Fibroblast of skin of left biceps (primary cell): ENCODE measurements at regions not wholly inside any gene's neighbourhood (a gene's known extent, or its start where the extent isn't known, plus 50 kb on each side); places are given as distances from the start of the nearest gene placed in this dataset.

Experiments used
- DNase-seq, 2 experiments: peaks; one replicate each; pipeline ENCODE4 v3.0.0-alpha.2; 2013; ENCODE audit warnings: low read depth in 2 of 2

GRCh38 chr10:131731780-131732630 lies 168.8 kb upstream of the PPP2R2D start:
- no peak for DNase-seq

- no peak for DNase-seq
These were observed 168.1 kb upstream of the PPP2R2D start for GRCh38 chr10:131732631-131733127.

GRCh38 chr10:131733596-131733995 lies 167.2 kb upstream of the PPP2R2D start:
- no peak for DNase-seq

- no peak for DNase-seq
These were observed 165.2 kb upstream of the PPP2R2D start for GRCh38 chr10:131735577-131735976.

GRCh38 chr10:131736321-131736980 lies 164.4 kb upstream of the PPP2R2D start:
- no peak for DNase-seq

GRCh38 chr10:131737543-131738395 lies 163.0 kb upstream of the PPP2R2D start:
- DNase-seq: no peak

GRCh38 chr10:131738396-131738735 lies 162.4 kb upstream of the PPP2R2D start:
- DNase-seq: no peak

GRCh38 chr10:131739206-131739605 lies 161.6 kb upstream of the PPP2R2D start:
- no peak for DNase-seq

GRCh38 chr10:131742500-131742951 lies 158.3 kb upstream of the PPP2R2D start:
- DNase-seq: no peak

GRCh38 chr10:131743190-131744151 lies 157.3 kb upstream of the PPP2R2D start:
- no peak for DNase-seq

- DNase-seq: no peak
These were observed 156.5 kb upstream of the PPP2R2D start for GRCh38 chr10:131744346-131744745.

- no peak for DNase-seq
These were observed 155.2 kb upstream of the PPP2R2D start for GRCh38 chr10:131745591-131745990.

- no peak for DNase-seq
These were observed 154.5 kb upstream of the PPP2R2D start for GRCh38 chr10:131746241-131746711.

- DNase-seq: no peak
These were observed 154.0 kb upstream of the PPP2R2D start for GRCh38 chr10:131746785-131747184.

GRCh38 chr10:131747251-131747650 lies 153.6 kb upstream of the PPP2R2D start:
- DNase-seq: no peak

GRCh38 chr10:131747791-131748190 lies 153.0 kb upstream of the PPP2R2D start:
- DNase-seq: no peak

- DNase-seq: no peak
These were observed 152.6 kb upstream of the PPP2R2D start for GRCh38 chr10:131748191-131748590.

- no peak for DNase-seq
These were observed 151.7 kb upstream of the PPP2R2D start for GRCh38 chr10:131748831-131749766.

- DNase-seq: no peak
These were observed 151.1 kb upstream of the PPP2R2D start for GRCh38 chr10:131749767-131750142.
